Transverse colon (tissue), 4 donors: ENCODE measurements at regions not wholly inside any gene's neighbourhood (a gene's known extent, or its start where the extent isn't known, plus 50 kb on each side); places are given as distances from the start of the nearest gene placed in this dataset.

ENCODE experiments used
- CTCF ChIP-seq, 5 experiments: fragments of 200-600 bp in 3 of 5; fragments of 450-650 bp in 2 of 5; sonication (generic) in 3 of 5; IDR thresholded peaks; 1 replicate in 2 of 5; 2 replicates in 3 of 5; pipeline ENCODE4 v1.5.1; 2016 to 2017; ENCODE audit warnings: antibody characterized with exemption in 5 of 5, inconsistent platforms in 3 of 5, mild to moderate bottlenecking in 2 of 5, moderate library complexity in 1 of 5
- POLR2AphosphoS5 ChIP-seq, 3 donors: sonication (generic); formaldehyde crosslinking; IDR thresholded peaks; one replicate each; pipeline ENCODE4 v1.6.1; 2016; ENCODE audit warnings: antibody characterized with exemption in 3 of 3

DNA sequence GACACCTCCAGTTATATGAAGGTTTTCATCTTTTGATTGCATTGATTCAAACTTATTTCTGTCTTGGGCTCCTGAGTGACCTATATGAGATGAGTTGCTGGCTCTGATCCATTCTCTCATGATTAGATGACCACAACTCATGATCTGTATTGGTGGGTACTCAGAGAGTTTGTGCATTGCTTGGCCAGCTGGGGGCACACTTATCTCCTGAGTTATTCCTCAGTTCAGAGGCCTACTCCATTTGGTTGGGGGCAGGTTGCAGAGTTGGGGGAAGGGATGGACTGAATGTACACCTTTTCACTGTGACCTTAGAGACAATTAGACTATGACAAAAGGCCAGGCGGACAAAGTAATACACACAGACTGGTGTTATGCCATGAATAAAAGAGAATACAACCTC, 166.2 kb upstream of the SEMA6D start:
- TF ChIP-seq POLR2AphosphoS5 (IDR thresholded peaks at IDR 0.05) (no peak), CTCF (IDR thresholded peaks at IDR 0.05) (no peak)
